ENCODE measurements at regions not wholly inside any gene's neighbourhood (a gene's known extent, or its start where the extent isn't known, plus 50 kb on each side); places are given as distances from the start of the nearest gene placed in this dataset.

GRCh38 chr17:51454456-51454978, 194.2 kb downstream of the UTP18 start:
- no TSS peak for BruUV-seq (replicated peaks)
- no peaks in the 10 kb centered on the region for H3K9me3 Mint-ChIP-seq (ENCODE audit: low read depth, unreplicated experiment)
- H3K27me3 Mint-ChIP-seq (ENCODE audit: unreplicated experiment): peaks cover 66% of the 10 kb centered on the region
- DNase-seq: no peak
- intact Hi-C loops (cut with micrococcal nuclease; ENCODE audit: unreplicated experiment): no loop called here
- CTCF ChIA-PET: interaction anchor here (1.0 kb wide), 2 partner anchors 9 to 141 kb away, joined by 3 read pairs; no protein-coding TSS in a partner anchor
- H3K4me1 Mint-ChIP-seq (ENCODE audit: low read depth, unreplicated experiment): no peaks in the 10 kb centered on the region
- no peak overlapping the region for H3K27ac Mint-ChIP-seq (ENCODE audit: unreplicated experiment)
- TF ChIP-seq CTCF (IDR thresholded peaks at IDR 0.05; ENCODE audit: unreplicated experiment): no peak
- H3K4me3 Mint-ChIP-seq (ENCODE audit: low read depth, unreplicated experiment): no peak overlapping the region
- H3K36me3 Mint-ChIP-seq (ENCODE audit: insufficient read depth, unreplicated experiment): no peaks in the 10 kb centered on the region

GRCh38 chr17:51455211-51455610, 194.9 kb downstream of the UTP18 start:
- no TSS peak for BruUV-seq (replicated peaks)
- no peak for TF ChIP-seq CTCF (IDR thresholded peaks at IDR 0.05; ENCODE audit: unreplicated experiment)
- intact Hi-C loops (cut with micrococcal nuclease; ENCODE audit: unreplicated experiment): no loop called here
- DNase-seq: no peak
- H3K36me3 Mint-ChIP-seq (ENCODE audit: insufficient read depth, unreplicated experiment): no peaks in the 10 kb centered on the region
- no peaks in the 10 kb centered on the region for H3K4me1 Mint-ChIP-seq (ENCODE audit: low read depth, unreplicated experiment)
- no peak overlapping the region for H3K27ac Mint-ChIP-seq (ENCODE audit: unreplicated experiment)
- H3K9me3 Mint-ChIP-seq (ENCODE audit: low read depth, unreplicated experiment): no peaks in the 10 kb centered on the region
- CTCF ChIA-PET: interaction anchor here (0.7 to 1.0 kb wide), 3 partner anchors 10 to 140 kb away, joined by 3 to 4 read pairs (median 3); no protein-coding TSS in a partner anchor
- no peak overlapping the region for H3K4me3 Mint-ChIP-seq (ENCODE audit: low read depth, unreplicated experiment)
- peaks cover 59% of the 10 kb centered on the region for H3K27me3 Mint-ChIP-seq (ENCODE audit: unreplicated experiment)

GRCh38 chr17:51455931-51456330, 195.6 kb downstream of the UTP18 start:
- H3K27me3 Mint-ChIP-seq (ENCODE audit: unreplicated experiment): peaks cover 59% of the 10 kb centered on the region
- intact Hi-C loops (cut with micrococcal nuclease; ENCODE audit: unreplicated experiment): no loop called here
- DNase-seq: no peak
- CTCF ChIA-PET: interaction anchor here (0.7 to 1.0 kb wide), 2 partner anchors 10 to 33 kb away, joined by 3 to 4 read pairs; no protein-coding TSS in a partner anchor
- no peak for TF ChIP-seq CTCF (IDR thresholded peaks at IDR 0.05; ENCODE audit: unreplicated experiment)
- H3K4me1 Mint-ChIP-seq (ENCODE audit: low read depth, unreplicated experiment): no peaks in the 10 kb centered on the region
- no peaks in the 10 kb centered on the region for H3K36me3 Mint-ChIP-seq (ENCODE audit: insufficient read depth, unreplicated experiment)
- H3K9me3 Mint-ChIP-seq (ENCODE audit: low read depth, unreplicated experiment): no peaks in the 10 kb centered on the region
- H3K4me3 Mint-ChIP-seq (ENCODE audit: low read depth, unreplicated experiment): no peak overlapping the region
- no peak overlapping the region for H3K27ac Mint-ChIP-seq (ENCODE audit: unreplicated experiment)
- BruUV-seq (replicated peaks): no TSS peak

- intact Hi-C loops (cut with micrococcal nuclease; ENCODE audit: unreplicated experiment): no loop called here
- no TSS peak for BruUV-seq (replicated peaks)
- no peaks in the 10 kb centered on the region for H3K4me1 Mint-ChIP-seq (ENCODE audit: low read depth, unreplicated experiment)
Observed at GRCh38 chr17:51456942-51457341, 196.6 kb downstream of the UTP18 start.

More at GRCh38 chr17:51456942-51457341, 196.6 kb downstream of the UTP18 start:
- DNase-seq: no peak
- Mint-ChIP-seq H3K27me3 (ENCODE audit: unreplicated experiment) (peaks cover 59% of the 10 kb centered on the region), H3K4me3 (ENCODE audit: low read depth, unreplicated experiment) (no peak overlapping the region), H3K27ac (ENCODE audit: unreplicated experiment) (no peak overlapping the region), H3K36me3 (ENCODE audit: insufficient read depth, unreplicated experiment) (no peaks in the 10 kb centered on the region), H3K9me3 (ENCODE audit: low read depth, unreplicated experiment) (no peaks in the 10 kb centered on the region)
- CTCF ChIA-PET: no interaction called here
- no peak for TF ChIP-seq CTCF (IDR thresholded peaks at IDR 0.05; ENCODE audit: unreplicated experiment)
